Activated T-cell treated with anti-CD3 and anti-CD28 coated beads, Interleukin-2, amount 50 U/mL, for 4 hours (primary cell): ENCODE measurements at regions not wholly inside any gene's neighbourhood (a gene's known extent, or its start where the extent isn't known, plus 50 kb on each side); places are given as distances from the start of the nearest gene placed in this dataset.

Experiments used
- ATAC-seq, 2 donors: fragments of 200-7000 bp; cut with Tn5 transposase; one replicate each; pipeline ENCODE4 v1.10.0; 2021
- DNase-seq: peaks from one replicate; pipeline ENCODE4 v3.0.0-alpha.2; 2020
- H3K27me3 Mint-ChIP-seq: one replicate; pipeline ENCODE4 v1.8.0; 2021; ENCODE audit warnings: low read depth, mixed read lengths
- H3K36me3 Mint-ChIP-seq: one replicate; pipeline ENCODE4 v1.8.0; 2022; ENCODE audit warnings: mixed read lengths; ENCODE audit not compliant: insufficient read depth
- H3K4me1 Mint-ChIP-seq: one replicate; pipeline ENCODE4 v1.8.0; 2021; ENCODE audit warnings: low read depth, mixed read lengths
- H3K4me3 Mint-ChIP-seq: one replicate; pipeline ENCODE4 v1.8.0; 2021; ENCODE audit warnings: mild to moderate bottlenecking, moderate library complexity, mixed read lengths
- H3K9me3 Mint-ChIP-seq: one replicate; pipeline ENCODE4 v1.8.0; 2021; ENCODE audit warnings: mixed read lengths

GRCh38 chr15:95096651-95097050 is 865.3 kb downstream of the MCTP2 start:
- DNase-seq = no peak
- H3K9me3 Mint-ChIP-seq = no peaks in the 10 kb centered on the region
- no peak for ATAC-seq
- H3K4me3 Mint-ChIP-seq = no peak overlapping the region
- H3K36me3 Mint-ChIP-seq = no peaks in the 10 kb centered on the region
- no peaks in the 10 kb centered on the region for H3K4me1 Mint-ChIP-seq
- no peaks in the 10 kb centered on the region for H3K27me3 Mint-ChIP-seq

DNA sequence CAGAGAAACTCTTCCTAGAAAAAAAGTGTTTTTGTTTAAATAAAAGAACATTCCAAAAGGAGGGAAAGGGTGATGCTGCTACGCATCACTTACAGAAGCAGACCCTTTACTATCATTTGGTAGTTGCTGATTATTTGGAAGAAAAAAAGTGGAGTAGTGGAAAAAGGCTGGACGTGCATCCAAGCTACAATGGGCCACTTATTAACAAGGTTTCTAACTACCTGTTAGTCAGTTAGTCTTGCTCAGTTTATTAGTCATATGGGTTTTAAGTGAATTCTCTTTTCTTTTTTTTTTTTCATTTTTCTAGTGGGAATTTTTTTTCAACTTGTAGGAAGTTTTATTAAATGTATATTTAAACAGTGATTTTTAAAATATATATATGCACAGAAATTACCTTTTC is 866.0 kb downstream of the MCTP2 start:
- no peak for ATAC-seq
- no peaks in the 10 kb centered on the region for H3K27me3 Mint-ChIP-seq

DNA sequence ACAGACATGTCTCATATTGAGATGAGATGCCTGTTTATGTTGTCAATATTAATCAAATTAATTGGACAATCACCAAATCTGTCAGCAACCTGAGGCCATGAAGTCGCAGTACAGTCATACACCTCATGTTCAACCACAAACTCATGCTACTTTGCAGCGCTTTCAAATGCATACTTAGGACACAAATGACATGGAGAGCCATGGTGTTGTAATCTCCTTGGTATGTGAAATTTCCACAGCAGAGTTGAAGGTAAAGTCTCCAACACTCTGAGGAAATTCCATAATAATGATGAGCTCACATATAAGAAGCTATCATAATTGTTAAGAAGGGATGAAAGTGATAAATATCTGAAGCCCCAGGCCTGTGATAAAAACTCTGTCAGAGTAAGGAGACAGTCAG is 873.9 kb downstream of the MCTP2 start:
- no peak overlapping the region for H3K4me3 Mint-ChIP-seq
- no peak for DNase-seq
- H3K9me3 Mint-ChIP-seq = peaks cover 4% of the 10 kb centered on the region

More for the DNA sequence above, 866.0 kb downstream of the MCTP2 start:
- H3K4me1 Mint-ChIP-seq = no peaks in the 10 kb centered on the region
- no peak overlapping the region for H3K4me3 Mint-ChIP-seq
- DNase-seq = no peak
- H3K36me3 Mint-ChIP-seq = no peaks in the 10 kb centered on the region
- H3K9me3 Mint-ChIP-seq = no peaks in the 10 kb centered on the region

GRCh38 chr15:95106801-95107200 is 875.4 kb downstream of the MCTP2 start:
- H3K4me1 Mint-ChIP-seq = no peaks in the 10 kb centered on the region
- H3K4me3 Mint-ChIP-seq = no peak overlapping the region
- ATAC-seq (no peak), DNase-seq (no peak)
- no peaks in the 10 kb centered on the region for H3K27me3 Mint-ChIP-seq
- H3K36me3 Mint-ChIP-seq = no peaks in the 10 kb centered on the region
- H3K9me3 Mint-ChIP-seq = peaks cover 4% of the 10 kb centered on the region

More for the DNA sequence above, 873.9 kb downstream of the MCTP2 start:
- Mint-ChIP-seq H3K27me3 (no peaks in the 10 kb centered on the region), H3K36me3 (no peaks in the 10 kb centered on the region), H3K4me1 (no peaks in the 10 kb centered on the region)
- no peak for ATAC-seq

DNA sequence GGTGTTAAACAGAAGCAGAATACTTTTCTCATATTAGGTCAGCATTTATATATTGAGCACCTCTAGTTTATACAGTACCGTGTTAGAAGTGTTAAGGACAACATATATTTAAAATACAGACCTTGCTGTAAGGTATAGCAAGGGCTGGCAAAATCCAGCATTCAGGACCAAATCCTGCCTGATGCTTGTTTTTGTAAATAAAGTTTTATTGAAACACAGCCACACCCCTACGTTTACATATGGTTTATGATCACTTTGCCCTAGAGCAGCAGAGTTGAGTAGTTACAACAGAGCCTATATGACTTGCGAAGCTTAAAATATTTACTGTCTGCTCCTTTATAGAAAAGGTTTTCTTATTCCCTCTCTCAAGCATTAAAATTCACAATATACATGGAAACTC is 877.3 kb downstream of the MCTP2 start:
- DNase-seq (no peak), ATAC-seq (no peak)
- H3K27me3 Mint-ChIP-seq = no peaks in the 10 kb centered on the region
- H3K9me3 Mint-ChIP-seq = peaks cover 4% of the 10 kb centered on the region
- no peak overlapping the region for H3K4me3 Mint-ChIP-seq
- H3K36me3 Mint-ChIP-seq = no peaks in the 10 kb centered on the region
- H3K4me1 Mint-ChIP-seq = no peaks in the 10 kb centered on the region

DNA sequence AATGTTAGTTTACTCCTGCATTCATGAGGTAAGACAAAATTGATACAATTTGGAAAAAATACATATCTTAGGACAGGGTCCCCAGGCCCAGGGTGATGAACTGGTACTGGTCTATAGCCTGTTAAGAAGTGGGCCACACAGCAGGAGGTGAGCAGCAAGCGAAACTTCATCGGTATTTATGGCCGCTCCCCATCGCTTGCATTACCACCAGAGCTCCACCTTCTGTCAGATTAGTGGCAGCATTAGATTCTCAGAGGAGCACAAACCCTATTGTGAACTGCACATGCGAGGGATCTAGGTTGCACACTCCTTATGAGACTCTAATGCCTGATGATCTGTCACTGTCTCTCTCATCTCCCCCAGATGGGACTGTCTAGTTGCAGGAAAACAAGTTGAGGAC is 880.6 kb downstream of the MCTP2 start:
- Mint-ChIP-seq H3K9me3 (no peaks in the 10 kb centered on the region), H3K4me1 (no peaks in the 10 kb centered on the region), H3K27me3 (no peaks in the 10 kb centered on the region), H3K36me3 (no peaks in the 10 kb centered on the region), H3K4me3 (no peak overlapping the region)
- ATAC-seq (no peak), DNase-seq (no peak)

DNA sequence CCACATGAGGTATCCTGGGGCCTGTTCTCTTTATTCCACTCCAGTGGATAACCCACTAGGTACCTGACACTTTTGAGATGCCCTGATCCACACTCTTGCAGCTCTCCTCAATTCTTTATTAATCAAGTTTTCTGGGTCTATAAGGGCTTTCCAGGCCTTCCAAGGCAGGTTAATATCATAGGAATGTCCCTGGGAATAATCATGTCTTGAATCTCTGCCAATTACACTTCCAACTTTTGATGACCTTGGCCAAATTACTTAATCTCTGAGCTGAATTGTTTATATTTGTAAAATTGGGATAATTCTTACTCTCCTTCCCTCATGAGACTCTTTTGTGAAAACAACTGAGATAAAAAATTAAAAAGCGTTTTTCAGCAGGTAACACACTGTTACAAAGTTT is 881.7 kb downstream of the MCTP2 start:
- Mint-ChIP-seq H3K9me3 (no peaks in the 10 kb centered on the region), H3K36me3 (no peaks in the 10 kb centered on the region), H3K4me3 (no peak overlapping the region), H3K27me3 (no peaks in the 10 kb centered on the region), H3K4me1 (no peaks in the 10 kb centered on the region)
- no peak for ATAC-seq
- DNase-seq = no peak

DNA sequence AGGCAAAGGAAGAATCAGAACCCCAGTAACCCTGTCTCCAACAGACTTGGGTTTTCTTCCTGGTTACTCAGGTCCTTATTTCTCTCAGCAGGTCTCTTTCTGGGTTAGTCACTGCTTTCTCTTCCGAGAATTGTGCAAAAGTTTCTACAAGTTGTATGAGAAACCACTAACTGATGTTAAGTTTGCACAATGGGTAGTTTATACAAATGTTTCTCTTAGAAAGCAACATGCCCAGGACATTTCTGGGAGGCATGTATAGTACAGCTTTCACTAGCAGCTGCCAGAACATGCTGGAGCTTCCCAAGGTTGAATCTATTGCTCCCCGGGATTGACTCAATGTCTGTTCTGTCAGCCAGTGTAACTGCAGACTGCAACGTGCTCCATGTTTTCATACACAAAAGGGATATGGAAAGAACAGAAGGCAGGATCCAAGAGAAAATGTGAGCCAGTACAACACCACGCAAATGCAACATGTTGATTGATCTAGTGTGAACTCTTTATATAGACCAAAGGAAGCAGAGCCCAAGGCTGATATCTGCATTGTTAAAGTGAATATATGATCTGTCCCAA is 887.8 kb downstream of the MCTP2 start:
- ATAC-seq = no peak
- H3K27me3 Mint-ChIP-seq = no peaks in the 10 kb centered on the region
- H3K4me1 Mint-ChIP-seq = no peaks in the 10 kb centered on the region
- no peak overlapping the region for H3K4me3 Mint-ChIP-seq
- no peaks in the 10 kb centered on the region for H3K36me3 Mint-ChIP-seq
- H3K9me3 Mint-ChIP-seq = no peaks in the 10 kb centered on the region
- no peak for DNase-seq

DNA sequence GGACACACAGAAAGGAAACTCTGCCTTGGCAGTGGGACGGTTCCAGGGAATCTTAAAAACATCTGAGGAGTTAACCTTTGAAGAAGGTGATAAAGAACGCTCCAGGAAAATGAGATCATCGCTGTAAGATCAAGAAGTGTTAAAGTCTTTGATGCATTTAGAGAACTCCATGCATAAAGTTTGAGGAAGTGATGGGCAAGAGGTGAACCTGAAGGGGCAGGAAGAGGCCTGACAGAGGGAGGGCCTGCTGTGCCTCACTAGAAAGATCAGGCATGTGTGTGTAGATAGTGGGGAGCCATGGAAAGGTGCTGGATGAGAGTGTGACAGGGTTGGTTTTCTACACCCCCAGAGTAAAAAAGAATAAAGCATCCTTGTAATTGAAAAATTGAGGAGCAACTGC is 889.2 kb downstream of the MCTP2 start:
- Mint-ChIP-seq H3K27me3 (no peaks in the 10 kb centered on the region), H3K36me3 (no peaks in the 10 kb centered on the region), H3K9me3 (no peaks in the 10 kb centered on the region), H3K4me3 (no peak overlapping the region), H3K4me1 (no peaks in the 10 kb centered on the region)
- ATAC-seq (no peak), DNase-seq (no peak)

GRCh38 chr15:95121191-95121590 is 889.8 kb downstream of the MCTP2 start:
- DNase-seq (no peak), ATAC-seq (no peak)
- Mint-ChIP-seq H3K9me3 (no peaks in the 10 kb centered on the region), H3K4me1 (no peaks in the 10 kb centered on the region), H3K4me3 (no peak overlapping the region), H3K27me3 (no peaks in the 10 kb centered on the region), H3K36me3 (no peaks in the 10 kb centered on the region)

- ATAC-seq (no peak), DNase-seq (no peak)
- Mint-ChIP-seq H3K36me3 (no peaks in the 10 kb centered on the region), H3K4me3 (no peak overlapping the region), H3K4me1 (no peaks in the 10 kb centered on the region), H3K9me3 (no peaks in the 10 kb centered on the region), H3K27me3 (no peaks in the 10 kb centered on the region)
Measured at GRCh38 chr15:95125803-95126202, 894.4 kb downstream of the MCTP2 start.

- H3K36me3 Mint-ChIP-seq = no peaks in the 10 kb centered on the region
- peaks cover 1% of the 10 kb centered on the region for H3K27me3 Mint-ChIP-seq
- no peak overlapping the region for H3K4me3 Mint-ChIP-seq
- DNase-seq (no peak), ATAC-seq (no peak)
- H3K9me3 Mint-ChIP-seq = no peaks in the 10 kb centered on the region
- no peaks in the 10 kb centered on the region for H3K4me1 Mint-ChIP-seq
Measured at GRCh38 chr15:95127356-95127755, 896.0 kb downstream of the MCTP2 start.

- no peak for DNase-seq
- H3K36me3 Mint-ChIP-seq = no peaks in the 10 kb centered on the region
- H3K9me3 Mint-ChIP-seq = no peaks in the 10 kb centered on the region
- H3K27me3 Mint-ChIP-seq = peaks cover 1% of the 10 kb centered on the region
- no peaks in the 10 kb centered on the region for H3K4me1 Mint-ChIP-seq
- no peak for ATAC-seq
- no peak overlapping the region for H3K4me3 Mint-ChIP-seq
Measured at GRCh38 chr15:95129574-95129973, 898.2 kb downstream of the MCTP2 start.

DNA sequence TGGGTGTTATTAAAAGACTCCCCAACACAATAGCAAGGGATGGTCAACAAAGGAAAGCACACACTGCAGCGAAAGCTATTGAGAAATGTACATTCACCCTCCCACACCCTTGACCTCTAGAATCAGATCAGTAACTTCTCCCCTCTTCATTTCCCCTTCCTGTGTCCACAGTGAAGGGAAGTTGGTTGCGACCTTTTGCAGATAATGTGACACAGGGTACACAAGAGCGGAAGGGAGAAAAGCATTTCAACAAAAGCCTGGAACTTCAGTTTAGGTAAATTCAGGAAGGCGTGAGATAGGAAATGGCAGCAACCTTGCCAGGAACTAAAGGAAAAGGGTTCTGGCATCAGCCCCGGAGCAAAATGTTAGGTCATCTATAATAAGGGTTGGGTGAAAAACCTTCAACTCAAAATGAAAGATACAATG is 899.8 kb downstream of the MCTP2 start:
- H3K36me3 Mint-ChIP-seq = no peaks in the 10 kb centered on the region
- no peaks in the 10 kb centered on the region for H3K9me3 Mint-ChIP-seq
- no peak overlapping the region for H3K4me3 Mint-ChIP-seq
- H3K4me1 Mint-ChIP-seq = no peaks in the 10 kb centered on the region
- no peak for ATAC-seq
- no peak for DNase-seq
- peaks cover 1% of the 10 kb centered on the region for H3K27me3 Mint-ChIP-seq

GRCh38 chr15:95132774-95133173 is 901.4 kb downstream of the MCTP2 start:
- ATAC-seq (no peak), DNase-seq (no peak)
- H3K4me3 Mint-ChIP-seq = no peak overlapping the region
- peaks cover 4% of the 10 kb centered on the region for H3K9me3 Mint-ChIP-seq
- H3K4me1 Mint-ChIP-seq = no peaks in the 10 kb centered on the region
- H3K27me3 Mint-ChIP-seq = peaks cover 1% of the 10 kb centered on the region
- H3K36me3 Mint-ChIP-seq = no peaks in the 10 kb centered on the region
